CD1c-positive myeloid dendritic cell (primary cell): ENCODE measurements at regions not wholly inside any gene's neighbourhood (a gene's known extent, or its start where the extent isn't known, plus 50 kb on each side); places are given as distances from the start of the nearest gene placed in this dataset.

Experiments used
- DNase-seq: peaks from one replicate; pipeline ENCODE4 v3.0.0-alpha.2; 2016; ENCODE audit errors: extremely low spot score

DNA sequence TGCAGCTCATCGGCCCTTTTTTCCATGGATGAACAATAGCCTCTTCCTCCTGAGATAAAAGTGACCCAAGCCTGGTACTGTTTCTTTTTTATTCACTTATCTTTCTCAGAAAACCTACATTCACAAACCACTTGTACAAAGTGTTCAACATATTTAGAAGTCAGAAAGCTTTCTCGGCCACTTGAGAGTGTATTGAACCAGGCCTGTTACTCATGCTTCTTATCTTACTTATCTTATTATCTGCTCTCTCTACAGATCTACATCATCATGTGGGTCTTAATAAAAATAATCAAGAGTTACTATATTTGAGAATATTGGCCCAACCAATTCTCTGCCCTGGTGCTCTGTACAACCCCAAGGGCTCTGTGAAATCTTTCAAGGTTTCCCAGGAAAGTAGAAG lies 242.1 kb downstream of the MREG start:
- DNase-seq = no peak

DNA sequence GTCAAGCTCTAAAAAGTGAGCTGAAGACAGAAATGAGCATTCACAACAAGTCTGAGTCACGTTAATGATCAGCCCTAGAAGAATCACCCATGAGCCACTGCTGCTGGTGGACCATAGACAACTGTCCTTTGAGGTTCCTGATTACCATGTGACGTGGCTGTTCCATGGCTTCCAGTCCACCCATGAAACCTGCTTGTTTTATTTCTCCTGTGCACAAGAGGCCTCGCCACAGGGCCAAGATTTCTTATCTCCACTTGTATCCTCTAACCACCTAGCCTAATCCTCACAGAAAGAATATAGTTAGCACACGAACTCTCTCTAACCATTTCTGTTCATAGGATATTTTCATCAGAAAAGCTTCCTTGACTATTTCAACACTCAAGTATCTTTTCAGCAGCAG lies 242.7 kb downstream of the MREG start:
- DNase-seq = no peak

DNA sequence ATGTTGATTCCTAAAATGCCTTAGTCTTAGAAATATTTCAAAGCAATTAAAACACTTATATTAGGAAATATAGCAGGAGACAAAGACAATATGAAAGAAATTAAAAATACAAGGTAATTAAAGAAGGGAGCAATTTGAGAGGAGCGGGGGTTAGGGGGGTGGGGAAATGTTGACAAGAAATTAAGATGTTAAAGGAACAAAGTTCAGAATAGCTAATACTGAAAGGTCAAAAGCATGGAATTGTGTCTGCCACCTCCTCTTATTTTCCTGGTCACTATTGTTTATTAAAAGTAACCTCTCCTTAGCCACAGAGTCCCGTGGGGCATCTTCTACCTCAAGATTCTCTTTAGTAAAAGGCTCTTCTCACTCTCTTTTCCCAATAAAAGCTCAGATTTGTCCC lies 244.1 kb downstream of the MREG start:
- DNase-seq = no peak

DNA sequence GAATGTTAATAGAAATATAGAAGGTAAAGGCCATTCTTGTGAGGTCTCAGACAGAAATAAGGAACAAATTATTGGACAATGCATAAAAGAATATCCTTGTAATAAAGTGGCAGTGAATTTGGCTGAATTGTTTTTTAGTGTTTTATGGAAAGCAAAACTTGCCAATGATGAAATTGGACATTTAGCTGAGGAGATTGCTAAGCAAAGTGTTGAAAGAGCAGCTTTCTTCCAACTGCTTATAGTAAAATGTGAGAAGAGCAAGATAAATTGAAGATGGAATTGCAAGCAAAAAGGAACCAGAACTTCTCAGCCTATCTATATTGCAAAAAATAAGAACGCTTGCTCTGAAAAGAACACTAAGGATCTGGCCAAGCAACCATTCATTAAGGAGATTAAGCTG lies 245.7 kb downstream of the MREG start:
- DNase-seq = no peak

DNA sequence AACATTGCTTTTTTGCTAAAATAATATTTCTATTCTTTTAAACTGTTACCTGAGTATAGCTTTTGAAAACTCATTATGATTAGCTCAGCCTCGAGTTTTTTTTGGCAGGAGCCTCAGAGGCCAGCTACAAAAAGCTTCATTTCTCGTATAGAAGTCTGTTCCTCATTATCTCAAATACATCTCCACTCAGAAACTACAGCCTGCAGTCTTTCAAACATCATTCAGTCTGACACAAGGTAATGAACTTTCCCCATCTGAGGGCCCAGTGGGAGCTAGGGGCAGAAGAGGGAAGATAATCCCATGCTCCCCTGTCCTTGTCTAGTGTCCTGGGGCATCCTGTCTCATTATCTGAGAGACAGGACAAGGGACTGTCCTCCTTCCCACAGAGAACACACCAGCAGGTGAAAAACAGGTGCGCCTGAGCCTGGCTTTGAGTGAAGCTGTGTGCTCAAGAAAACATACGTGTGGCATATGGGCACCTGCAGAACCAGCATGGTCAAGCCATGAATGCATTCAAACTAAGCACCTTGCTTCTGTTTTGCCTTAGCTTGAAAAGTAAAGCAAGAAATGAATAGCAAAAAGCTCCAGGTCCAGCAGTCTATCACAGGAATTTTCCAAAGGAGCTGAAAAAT lies 247.5 kb downstream of the MREG start:
- DNase-seq = no peak

DNA sequence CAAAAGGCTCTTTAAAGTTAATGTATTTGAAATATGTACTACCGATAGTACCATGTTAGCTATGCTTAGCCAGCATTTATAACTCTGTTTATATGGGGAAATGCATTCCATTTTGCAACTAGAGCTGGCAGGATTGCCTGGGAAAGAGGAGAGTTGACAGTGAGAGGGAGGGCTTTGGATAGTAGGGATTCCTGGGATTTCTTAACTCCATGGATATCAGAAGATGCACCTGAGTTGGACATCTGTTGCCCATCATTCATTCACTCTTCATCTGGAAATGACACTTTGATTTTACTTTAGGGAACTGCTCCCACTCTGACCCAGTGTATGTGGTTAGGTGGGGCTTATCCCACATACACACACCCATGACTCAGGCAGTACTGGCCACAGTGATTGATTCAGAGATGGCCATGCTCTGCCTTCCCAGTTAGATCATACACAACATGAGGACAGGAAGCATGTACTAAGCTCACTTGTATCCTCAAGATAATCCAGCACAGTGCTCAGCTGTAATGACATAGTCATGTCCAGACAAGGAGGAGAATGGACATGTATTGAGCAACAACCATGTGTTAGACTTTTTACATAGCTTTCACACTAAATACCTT lies 248.8 kb downstream of the MREG start:
- peak; percentile 59 for DNase-seq

DNA sequence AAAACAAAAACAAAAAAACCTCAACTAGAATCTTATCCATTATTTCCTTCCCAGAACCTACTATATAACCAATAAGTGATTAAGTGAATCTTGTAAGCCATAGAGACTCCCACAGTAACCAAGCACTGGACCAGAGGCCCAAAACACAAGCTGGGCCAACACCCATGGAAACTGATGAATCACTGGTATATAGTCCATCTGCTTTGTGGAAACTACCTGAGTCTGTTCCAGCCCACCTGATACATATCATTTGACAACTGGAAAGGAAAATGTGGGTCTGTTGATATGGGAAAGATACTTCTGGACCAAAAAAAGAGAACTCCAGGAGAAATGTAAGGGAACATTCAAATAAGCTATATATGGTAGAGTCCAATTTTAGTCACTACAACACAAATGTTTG lies 252.8 kb downstream of the MREG start:
- no peak for DNase-seq

DNA sequence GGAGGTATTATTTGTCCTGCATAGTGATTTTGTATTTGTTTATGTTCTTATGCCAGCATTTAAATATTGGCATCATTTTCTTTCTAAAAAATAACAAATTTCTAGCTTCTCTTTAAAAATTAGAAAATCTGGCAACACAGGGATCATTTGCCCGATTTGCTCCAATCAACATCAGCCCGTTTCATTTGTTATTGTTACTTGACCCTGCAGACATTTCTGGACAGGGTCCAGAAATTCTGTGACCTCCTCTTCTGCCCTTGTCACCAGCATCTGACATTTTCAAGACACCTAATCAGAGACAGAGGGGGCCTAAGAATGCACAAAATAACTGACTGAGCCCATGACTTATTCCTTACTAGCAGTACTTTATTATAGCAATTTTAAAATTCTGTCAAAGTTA lies 253.3 kb downstream of the MREG start:
- DNase-seq = no peak

DNA sequence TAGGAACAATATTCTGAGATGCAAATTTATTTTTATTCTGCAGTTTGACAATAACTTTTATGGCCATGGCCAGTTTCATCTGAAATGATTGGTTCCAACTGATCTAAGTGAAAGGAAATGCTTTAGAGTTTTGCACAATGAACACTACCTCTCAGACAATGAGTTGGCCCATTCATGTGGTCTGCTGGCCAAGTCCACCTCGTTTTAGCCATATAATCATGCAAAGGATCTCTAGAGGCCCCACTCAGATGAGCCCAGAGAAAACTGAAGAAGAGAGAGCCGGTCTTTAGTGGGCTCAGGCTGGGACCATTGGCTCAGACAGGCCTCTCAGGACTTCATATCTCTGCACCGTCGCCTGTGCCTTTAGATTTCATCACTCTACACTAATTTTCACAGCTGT lies 254.7 kb downstream of the MREG start:
- DNase-seq = no peak

DNA sequence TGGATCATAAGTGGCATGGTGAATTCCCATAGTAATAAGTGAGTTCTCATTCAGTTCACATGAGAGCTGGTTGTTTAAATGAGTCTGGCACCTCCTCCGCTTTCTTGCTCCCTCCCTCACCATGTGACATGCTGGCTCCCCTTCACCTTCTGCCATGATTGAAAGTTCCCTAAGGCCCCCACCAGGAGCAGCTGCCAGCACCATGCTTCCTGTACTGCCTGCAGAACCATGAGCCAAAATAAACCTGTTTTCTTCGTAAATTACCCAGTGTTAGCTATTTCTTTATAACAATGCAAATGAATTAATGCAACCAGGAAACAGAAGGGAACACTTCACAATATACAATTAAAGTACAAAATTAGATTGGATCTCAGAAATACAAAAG lies 257.0 kb downstream of the MREG start:
- DNase-seq = no peak

DNA sequence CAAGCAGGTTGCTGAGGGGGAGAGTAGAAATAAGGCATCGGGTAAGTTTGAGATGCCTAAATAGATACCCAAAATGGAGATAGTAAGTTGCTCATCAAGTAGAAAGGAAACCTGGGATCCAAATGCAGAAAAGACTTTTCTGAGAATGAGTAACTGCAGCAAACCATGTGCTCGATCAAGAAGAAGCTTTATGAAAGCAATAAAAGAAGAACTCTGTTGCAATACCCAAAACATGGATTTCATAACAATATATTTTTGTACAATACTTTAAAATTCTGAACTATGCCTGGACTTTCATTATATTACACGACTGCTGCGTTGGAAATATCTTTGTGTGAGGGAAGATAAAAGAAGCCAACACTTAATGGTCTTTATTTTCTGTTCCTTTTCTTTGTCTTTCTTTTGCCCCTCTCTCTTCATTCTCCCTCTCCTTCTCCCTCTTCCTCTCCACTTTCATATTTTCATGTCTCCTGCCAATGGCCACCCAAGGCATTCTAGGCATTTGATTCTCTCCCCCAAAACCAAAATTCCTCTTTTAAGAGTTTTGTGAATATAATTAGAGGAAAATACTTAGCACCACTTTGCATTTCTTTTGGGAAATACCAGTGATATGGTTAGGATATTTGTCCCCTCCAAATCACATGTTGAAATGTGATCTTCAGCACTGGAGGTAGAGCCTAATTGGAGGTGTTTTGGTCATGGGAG lies 257.6 kb downstream of the MREG start:
- peak; percentile 57 for DNase-seq

DNA sequence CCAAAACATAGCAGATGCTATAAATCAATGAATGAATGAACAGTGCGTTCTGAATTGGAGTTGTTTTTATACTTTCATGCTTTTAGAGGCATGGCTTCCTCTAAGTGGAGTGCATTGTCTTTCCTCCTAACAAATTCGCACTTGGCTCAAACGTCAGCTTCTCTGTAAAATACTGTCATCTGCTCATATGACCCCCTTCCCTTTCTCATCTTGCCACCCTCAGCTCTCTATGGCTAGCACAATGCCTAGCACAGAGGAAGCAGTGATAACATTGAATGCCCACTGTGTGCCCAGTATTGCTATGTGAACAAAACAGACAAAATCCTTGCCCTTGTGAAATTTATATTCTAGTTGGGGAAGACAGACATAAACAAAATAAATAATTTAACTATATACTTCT lies 258.8 kb downstream of the MREG start:
- peak; percentile 62 for DNase-seq

DNA sequence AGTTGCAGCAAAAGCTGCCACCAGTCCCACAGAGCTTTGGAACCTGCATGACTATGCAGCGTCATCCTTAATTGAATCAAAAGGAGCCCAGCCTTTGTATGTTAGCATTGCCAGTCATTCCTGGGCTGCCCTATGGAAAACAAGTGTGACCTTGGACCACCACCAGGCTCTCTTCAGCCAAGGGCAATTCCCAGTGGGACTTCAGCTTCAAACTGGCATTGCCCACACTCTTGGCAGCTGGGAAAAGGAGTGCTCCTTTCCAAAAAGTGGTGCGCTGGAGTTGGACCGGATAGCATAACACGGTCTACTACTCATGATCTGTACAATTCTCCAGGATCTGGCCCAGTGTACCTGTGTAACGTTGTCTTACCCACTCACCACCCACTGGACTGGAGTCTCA lies 259.5 kb downstream of the MREG start:
- DNase-seq = no peak

DNA sequence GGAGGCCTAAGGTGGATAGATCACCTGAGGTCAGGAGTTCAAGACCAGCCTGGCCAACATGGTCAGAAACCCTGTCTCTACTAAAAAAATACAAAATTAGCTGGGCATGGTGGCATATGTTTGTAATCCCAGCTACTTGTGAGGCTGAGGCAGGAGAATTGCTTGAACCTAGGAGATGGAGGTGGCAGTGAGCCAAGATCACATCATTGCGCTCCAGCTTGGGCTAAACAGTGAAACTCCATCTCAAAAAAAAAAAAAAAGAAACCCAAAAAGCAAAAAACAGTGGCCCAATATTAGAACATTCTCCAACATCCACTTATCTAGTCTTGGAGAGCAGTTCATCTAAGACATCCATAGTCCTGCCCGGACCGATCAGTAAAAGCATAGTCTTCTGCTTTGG lies 260.4 kb downstream of the MREG start:
- DNase-seq = no peak

DNA sequence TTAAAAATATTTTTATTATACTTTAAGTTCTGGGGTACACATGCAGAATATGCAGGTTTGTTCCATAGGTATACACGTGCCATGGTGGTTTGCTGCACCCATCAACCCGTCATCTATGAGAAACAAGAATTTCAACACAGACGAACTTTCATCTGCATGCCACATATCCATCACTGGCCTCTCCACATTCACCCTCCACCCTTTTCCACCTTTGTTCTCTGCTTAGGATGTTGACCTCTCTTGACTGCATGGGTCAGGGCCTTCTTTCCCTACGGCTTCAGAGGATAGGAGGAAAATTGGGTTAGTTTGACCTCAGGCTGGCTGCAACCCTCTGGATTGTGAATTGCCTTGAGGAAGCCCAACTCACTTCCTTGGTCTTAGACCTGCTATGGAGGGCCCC lies 260.9 kb downstream of the MREG start:
- DNase-seq = no peak

DNA sequence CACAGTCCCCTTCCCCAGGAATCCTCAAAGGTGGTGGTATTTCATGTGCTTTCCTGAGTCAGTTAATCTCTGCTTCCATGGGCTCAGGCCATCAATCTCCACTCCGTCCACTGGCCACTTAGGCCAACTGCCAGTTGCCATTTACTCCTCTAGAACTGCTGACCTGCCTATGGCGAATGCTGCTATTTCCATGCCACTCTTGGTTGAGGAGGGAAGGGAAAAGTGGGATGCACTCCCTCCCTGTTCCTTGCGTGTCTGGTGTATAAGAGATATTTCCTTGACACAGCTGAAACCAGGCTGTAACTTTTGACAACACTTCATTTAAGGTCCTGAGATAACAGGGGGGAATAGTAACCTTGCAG lies 261.5 kb downstream of the MREG start:
- DNase-seq = no peak

DNA sequence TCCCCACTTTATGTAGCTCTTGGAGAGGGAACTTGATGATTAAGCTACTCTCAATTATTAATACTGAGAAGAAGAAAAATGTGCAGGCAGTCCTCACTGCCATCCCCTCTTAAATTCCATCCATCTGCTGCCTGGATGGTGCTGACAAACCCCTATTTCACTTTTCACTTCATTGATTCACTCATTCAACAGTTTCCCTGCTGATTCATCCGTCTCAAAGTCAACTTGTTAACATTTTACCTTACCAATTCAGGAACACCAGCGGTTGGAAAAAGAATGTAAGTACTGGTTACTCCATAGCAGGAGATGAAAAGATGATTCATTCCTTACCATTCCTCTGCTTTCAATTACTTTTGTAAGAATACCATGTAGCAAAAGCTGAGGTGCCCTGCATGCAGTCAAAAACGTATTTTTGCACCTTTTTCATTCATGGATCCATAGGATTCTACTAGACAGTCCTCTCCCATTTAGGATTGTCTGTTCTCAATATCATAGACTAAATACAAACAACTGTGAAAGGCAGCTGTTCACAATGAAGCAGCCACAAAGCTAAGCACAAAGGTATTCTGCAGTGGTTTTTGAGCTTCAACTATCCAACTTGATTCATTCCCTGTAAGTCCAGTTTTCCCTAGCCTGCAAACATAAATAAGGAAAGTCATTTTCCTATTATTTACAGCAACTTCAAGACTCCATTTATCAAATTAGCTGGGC lies 262.0 kb downstream of the MREG start:
- no peak for DNase-seq

DNA sequence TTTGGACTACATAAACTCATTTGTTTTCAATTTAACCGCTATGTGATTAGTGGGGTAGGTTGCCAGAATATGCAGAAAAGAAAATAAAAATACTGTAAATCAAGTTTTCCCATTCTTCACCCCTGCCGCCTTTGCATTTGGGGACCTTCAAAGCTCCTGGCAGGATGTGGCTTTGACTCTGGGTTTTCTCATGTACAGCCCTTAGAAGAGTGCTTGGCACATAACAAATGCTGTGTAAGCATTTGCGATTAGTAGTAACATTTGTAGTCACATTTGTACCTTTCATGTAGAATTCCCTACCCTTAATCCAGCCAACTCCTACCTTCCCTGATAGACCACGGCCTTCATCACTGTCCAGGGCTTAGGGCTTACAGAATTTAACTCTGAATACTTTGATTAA lies 262.6 kb downstream of the MREG start:
- DNase-seq = no peak

DNA sequence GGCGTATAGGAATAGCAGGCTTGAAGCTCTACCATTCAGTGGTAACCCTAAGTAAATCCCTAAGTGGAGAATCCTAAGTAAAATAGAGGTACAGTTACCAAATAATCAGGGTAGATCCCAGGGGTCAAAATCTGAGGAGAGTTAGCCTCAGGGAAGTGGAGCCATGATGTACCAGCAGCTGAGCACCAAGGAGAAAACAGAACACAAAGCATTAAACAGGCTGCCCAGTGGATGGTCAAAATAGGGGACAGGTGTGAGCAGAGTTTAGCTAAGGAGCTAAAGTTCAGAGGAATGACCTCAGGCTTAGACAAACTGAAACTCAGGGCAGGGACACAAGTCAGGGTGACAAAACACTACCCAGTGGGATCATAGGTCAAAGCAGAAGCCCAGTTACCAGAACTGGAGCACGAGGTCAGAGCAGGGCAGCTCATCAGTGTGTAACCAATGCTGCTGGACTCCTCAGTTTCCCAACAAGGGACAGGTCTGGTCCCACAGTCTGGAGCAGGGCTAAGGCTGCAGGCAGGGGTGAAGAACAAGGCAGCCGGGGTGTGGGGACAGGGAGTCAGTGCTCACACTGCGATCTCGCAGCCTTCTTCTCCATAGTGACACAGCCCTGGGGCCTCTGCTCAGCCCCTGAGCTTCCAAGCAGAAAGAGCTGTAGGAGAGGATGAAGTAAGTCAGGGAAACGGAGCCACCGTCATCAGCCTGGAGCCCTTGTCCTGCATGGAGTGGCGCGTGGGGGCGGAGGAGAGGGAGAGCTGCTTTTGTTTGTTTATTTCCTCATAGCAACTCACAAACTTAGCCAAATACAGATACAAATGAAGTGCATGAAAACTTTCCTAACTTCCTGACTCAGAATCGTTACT lies 264.0 kb downstream of the MREG start:
- DNase-seq = peak; percentile 95

DNA sequence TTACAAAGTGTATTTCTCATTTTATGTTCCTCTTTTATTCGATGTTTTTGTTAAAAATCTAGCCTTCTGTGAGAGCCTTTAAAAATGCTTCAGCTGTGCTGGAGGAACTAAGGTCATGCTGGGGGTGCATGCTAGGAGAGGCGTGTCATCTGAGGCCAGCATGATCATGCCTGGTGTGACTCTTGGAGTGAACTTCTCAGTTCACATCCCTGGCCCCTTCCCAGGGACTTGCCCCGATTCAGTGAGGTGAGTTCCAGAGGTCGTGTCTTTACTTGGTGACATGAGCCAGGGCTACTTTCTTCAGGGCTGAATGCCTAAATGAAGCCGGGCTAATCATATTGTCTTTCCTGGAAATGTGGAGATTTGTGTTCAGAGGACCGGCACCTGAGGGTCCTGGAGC lies 264.9 kb downstream of the MREG start:
- DNase-seq = peak; percentile 87

DNA sequence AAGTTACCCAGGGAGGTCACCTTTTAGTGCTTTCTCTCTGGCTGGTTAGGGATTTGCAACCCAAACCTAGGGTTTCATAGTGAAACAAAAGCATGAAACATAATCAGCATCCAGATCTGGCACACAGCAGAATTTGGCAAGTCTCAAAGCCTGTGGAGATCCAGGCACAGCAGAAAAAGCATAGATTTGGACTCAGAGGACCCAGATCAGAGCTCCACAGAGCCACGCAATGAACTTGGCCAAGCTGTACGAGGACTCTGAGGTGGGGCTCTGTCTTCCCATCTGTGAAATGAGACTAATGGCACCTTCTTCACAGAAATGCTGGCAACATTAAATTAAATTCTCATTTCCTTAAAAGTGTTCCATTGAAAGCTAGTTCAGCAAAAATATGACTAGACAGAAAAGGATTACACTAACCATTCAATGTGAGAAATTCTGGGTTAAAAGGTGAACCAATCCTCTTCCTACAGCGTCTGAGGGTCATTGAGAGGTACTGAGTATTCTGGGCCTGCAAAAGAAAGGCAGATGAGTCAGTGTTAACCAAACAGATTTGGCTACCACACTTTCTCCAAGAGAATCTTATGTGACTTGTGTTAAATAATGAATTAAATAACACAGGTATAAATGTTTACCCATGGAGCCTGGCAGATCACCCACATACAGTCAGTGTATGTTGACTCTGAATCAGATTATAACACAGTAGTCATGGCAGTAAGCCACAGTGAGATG lies 266.3 kb downstream of the MREG start:
- peak; percentile 88 for DNase-seq
